Activated naive CD4-positive, alpha-beta T cell treated with anti-CD3 and anti-CD28 coated beads, Interleukin-2, amount 10 ng/mL, durations not matched to agents 7 days and 5 days (primary cell): ENCODE measurements at regions not wholly inside any gene's neighbourhood (a gene's known extent, or its start where the extent isn't known, plus 50 kb on each side); places are given as distances from the start of the nearest gene placed in this dataset.
"Not testable (repeated sequence)": the region's sequence is repeated elsewhere in the genome, so short reads cannot be mapped to it uniquely, and the experiment has no call there.

Experiments
- CTCF ChIA-PET: fragments of 350-600 bp; sonication (Branson Sonifier 250); formaldehyde crosslinking; loops from one replicate; lab custom pipeline; 2021; ENCODE audit warnings: antibody characterized with exemption; lab: Charles Lee
- DNase-seq: peaks from one replicate; pipeline ENCODE4 v3.0.0-alpha.2; 2020
- H3K27ac Mint-ChIP-seq: one replicate; pipeline ENCODE4 v1.8.0; 2021; ENCODE audit warnings: mild to moderate bottlenecking, moderate library complexity, mixed read lengths
- H3K27me3 Mint-ChIP-seq: one replicate; pipeline ENCODE4 v1.8.0; 2021; ENCODE audit warnings: mild to moderate bottlenecking, mixed read lengths
- H3K36me3 Mint-ChIP-seq: one replicate; pipeline ENCODE4 v1.8.0; 2021; ENCODE audit warnings: mixed read lengths
- H3K4me1 Mint-ChIP-seq: one replicate; pipeline ENCODE4 v1.8.0; 2021; ENCODE audit warnings: mixed read lengths
- H3K4me3 Mint-ChIP-seq: one replicate; pipeline ENCODE4 v1.8.0; 2021; ENCODE audit warnings: mild to moderate bottlenecking, moderate library complexity, mixed read lengths
- H3K9me3 Mint-ChIP-seq: one replicate; pipeline ENCODE4 v1.8.0; 2021; ENCODE audit warnings: mixed read lengths

- no peaks in the 10 kb centered on the region for H3K36me3 Mint-ChIP-seq
- H3K27ac Mint-ChIP-seq, result no peak overlapping the region
- H3K27me3 Mint-ChIP-seq, result no peaks in the 10 kb centered on the region
- CTCF ChIA-PET, result no interaction called here
- H3K9me3 Mint-ChIP-seq, result peaks cover 9% of the 10 kb centered on the region
- no peak for DNase-seq
- no peaks in the 10 kb centered on the region for H3K4me1 Mint-ChIP-seq
- H3K4me3 Mint-ChIP-seq, result no peak overlapping the region
Observed at GRCh38 chr6:94751641-94752329, 825.5 kb upstream of the MANEA start.

DNA sequence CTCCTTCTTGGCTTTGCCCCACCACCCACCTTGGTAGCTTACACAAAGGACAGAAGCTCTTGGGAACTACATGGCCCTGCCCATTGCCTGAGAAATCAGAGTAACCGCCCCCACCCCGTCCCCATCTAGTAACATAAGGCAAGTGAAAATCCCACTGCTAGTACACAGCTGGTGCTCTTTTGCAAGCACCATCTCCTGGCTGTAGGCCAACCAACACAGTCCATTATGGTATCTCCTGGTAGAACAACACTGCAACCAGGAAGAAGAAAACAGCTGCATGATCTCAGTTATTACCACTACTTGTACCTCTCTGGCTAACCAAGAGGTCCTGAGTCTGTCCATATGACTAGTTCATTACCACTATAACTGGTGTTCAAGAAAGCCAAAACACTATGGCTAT is 841.1 kb upstream of the MANEA start:
- no peak for DNase-seq
- no peak overlapping the region for H3K27ac Mint-ChIP-seq

GRCh38 chr6:94735270-94735669 is 842.1 kb upstream of the MANEA start:
- H3K36me3 Mint-ChIP-seq, result no peaks in the 10 kb centered on the region
- H3K27ac Mint-ChIP-seq, result no peak overlapping the region
- CTCF ChIA-PET, result no interaction called here
- H3K4me3 Mint-ChIP-seq, result no peak overlapping the region
- H3K4me1 Mint-ChIP-seq, result no peaks in the 10 kb centered on the region
- no peaks in the 10 kb centered on the region for H3K27me3 Mint-ChIP-seq
- DNase-seq, result no peak
- peaks cover 2% of the 10 kb centered on the region for H3K9me3 Mint-ChIP-seq

More for the DNA sequence above, 841.1 kb upstream of the MANEA start:
- CTCF ChIA-PET, result no interaction called here
- H3K27me3 Mint-ChIP-seq, result no peaks in the 10 kb centered on the region
- H3K4me3 Mint-ChIP-seq, result no peak overlapping the region
- H3K4me1 Mint-ChIP-seq, result no peaks in the 10 kb centered on the region
- peaks cover 5% of the 10 kb centered on the region for H3K9me3 Mint-ChIP-seq
- H3K36me3 Mint-ChIP-seq, result no peaks in the 10 kb centered on the region

- CTCF ChIA-PET, result no interaction called here
- peaks cover 5% of the 10 kb centered on the region for H3K9me3 Mint-ChIP-seq
- DNase-seq, result no peak
- no peak overlapping the region for H3K27ac Mint-ChIP-seq
- H3K36me3 Mint-ChIP-seq, result no peaks in the 10 kb centered on the region
- no peaks in the 10 kb centered on the region for H3K4me1 Mint-ChIP-seq
- no peaks in the 10 kb centered on the region for H3K27me3 Mint-ChIP-seq
- H3K4me3 Mint-ChIP-seq, result no peak overlapping the region
Observed at GRCh38 chr6:94734751-94735150, 842.6 kb upstream of the MANEA start.

DNA sequence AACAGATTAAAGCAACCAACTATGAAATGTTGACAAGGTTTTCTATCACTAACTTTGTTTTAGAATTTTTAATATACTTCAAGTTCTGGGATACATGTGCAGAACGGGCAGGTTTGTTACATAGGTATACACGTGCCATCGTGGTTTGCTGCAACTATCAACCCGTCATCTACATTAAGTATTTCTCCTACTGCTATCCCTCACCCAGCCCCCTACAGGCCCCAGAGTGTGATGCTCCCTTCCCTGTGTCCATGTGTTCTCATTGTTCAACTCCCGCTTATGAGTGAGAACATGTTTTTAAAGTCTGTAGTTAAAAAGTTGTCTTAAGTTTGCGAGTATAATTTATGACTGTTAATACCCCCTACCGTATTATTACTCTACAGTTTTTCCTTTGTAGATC is 844.3 kb upstream of the MANEA start:
- Mint-ChIP-seq H3K36me3 (no peaks in the 10 kb centered on the region), H3K4me1 (no peaks in the 10 kb centered on the region), H3K27me3 (no peaks in the 10 kb centered on the region), H3K27ac (no peak overlapping the region), H3K4me3 (no peak overlapping the region), H3K9me3 (peaks cover 8% of the 10 kb centered on the region)
- CTCF ChIA-PET, result no interaction called here
- no peak for DNase-seq

GRCh38 chr6:94727710-94728109 is 849.6 kb upstream of the MANEA start:
- no peak overlapping the region for H3K27ac Mint-ChIP-seq
- H3K4me1 Mint-ChIP-seq, result no peaks in the 10 kb centered on the region
- CTCF ChIA-PET, result no interaction called here
- no peaks in the 10 kb centered on the region for H3K36me3 Mint-ChIP-seq
- H3K27me3 Mint-ChIP-seq, result no peaks in the 10 kb centered on the region
- no peak for DNase-seq
- H3K4me3 Mint-ChIP-seq, result no peak overlapping the region
- peaks cover 18% of the 10 kb centered on the region for H3K9me3 Mint-ChIP-seq

- H3K4me1 Mint-ChIP-seq, result no peaks in the 10 kb centered on the region
- no peaks in the 10 kb centered on the region for H3K27me3 Mint-ChIP-seq
- DNase-seq, result no peak
Observed at GRCh38 chr6:94721459-94721858, 855.9 kb upstream of the MANEA start.

GRCh38 chr6:94713446-94713845 is 863.9 kb upstream of the MANEA start:
- H3K4me3 Mint-ChIP-seq, result no peak overlapping the region
- no peaks in the 10 kb centered on the region for H3K27me3 Mint-ChIP-seq
- H3K27ac Mint-ChIP-seq, result no peak overlapping the region
- no peaks in the 10 kb centered on the region for H3K9me3 Mint-ChIP-seq
- no peaks in the 10 kb centered on the region for H3K36me3 Mint-ChIP-seq
- CTCF ChIA-PET, result no interaction called here
- no peaks in the 10 kb centered on the region for H3K4me1 Mint-ChIP-seq
- no peak for DNase-seq

More at GRCh38 chr6:94721459-94721858, 855.9 kb upstream of the MANEA start:
- no peak overlapping the region for H3K27ac Mint-ChIP-seq
- no peaks in the 10 kb centered on the region for H3K36me3 Mint-ChIP-seq
- H3K9me3 Mint-ChIP-seq, result peaks cover 10% of the 10 kb centered on the region
- H3K4me3 Mint-ChIP-seq, result no peak overlapping the region
- CTCF ChIA-PET, result no interaction called here

DNA sequence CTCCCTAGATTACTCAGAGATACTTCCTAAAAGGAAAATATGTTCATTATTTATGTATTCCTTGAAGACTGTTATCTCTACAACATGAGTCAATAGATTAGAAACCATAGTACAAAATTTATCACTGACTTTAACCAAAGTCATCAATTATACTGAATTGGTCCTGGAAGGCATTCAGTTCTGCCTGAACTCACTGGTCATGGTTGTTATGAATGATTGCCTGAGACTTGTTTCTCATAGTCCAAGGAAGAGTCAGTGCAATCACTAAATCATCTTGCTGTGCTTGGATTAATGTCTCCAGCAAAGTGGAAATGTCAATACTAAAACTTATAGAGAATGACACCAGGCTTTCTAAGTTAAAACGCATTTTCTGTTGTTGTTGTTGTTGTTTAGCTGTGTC is 878.6 kb upstream of the MANEA start:
- no peaks in the 10 kb centered on the region for H3K27me3 Mint-ChIP-seq
- no peaks in the 10 kb centered on the region for H3K36me3 Mint-ChIP-seq
- no peak for DNase-seq
- no peaks in the 10 kb centered on the region for H3K4me1 Mint-ChIP-seq
- H3K4me3 Mint-ChIP-seq, result no peak overlapping the region
- CTCF ChIA-PET, result no interaction called here
- H3K9me3 Mint-ChIP-seq, result peaks cover 3% of the 10 kb centered on the region
- H3K27ac Mint-ChIP-seq, result no peak overlapping the region

DNA sequence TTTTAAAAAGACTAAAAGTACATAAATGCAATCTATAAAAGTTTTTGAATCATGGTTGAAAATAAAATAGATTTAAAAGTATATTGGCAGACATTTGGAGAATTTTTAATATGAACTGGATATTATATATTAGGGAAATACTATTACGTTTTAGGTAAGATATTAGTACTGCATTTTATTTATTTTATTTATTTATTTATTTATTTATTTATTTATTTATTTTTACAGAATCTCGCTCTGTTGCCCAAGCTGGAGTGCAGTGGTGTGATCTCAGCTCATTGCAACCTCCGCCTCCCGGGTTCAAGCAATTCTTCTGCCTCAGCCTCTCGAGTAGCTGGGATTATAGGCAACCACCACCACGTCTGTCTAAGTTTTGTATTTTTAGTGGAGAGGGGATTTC is 890.1 kb upstream of the MANEA start:
- H3K27ac Mint-ChIP-seq, H3K4me1 Mint-ChIP-seq, H3K4me3 Mint-ChIP-seq, DNase-seq, CTCF ChIA-PET, H3K27me3 Mint-ChIP-seq, H3K9me3 Mint-ChIP-seq, H3K36me3 Mint-ChIP-seq: not testable (repeated sequence)

- DNase-seq, result no peak
- Mint-ChIP-seq H3K9me3 (no peaks in the 10 kb centered on the region), H3K36me3 (no peaks in the 10 kb centered on the region), H3K4me3 (no peak overlapping the region), H3K27me3 (no peaks in the 10 kb centered on the region), H3K27ac (no peak overlapping the region), H3K4me1 (no peaks in the 10 kb centered on the region)
- CTCF ChIA-PET, result no interaction called here
Observed at GRCh38 chr6:94683409-94683808, 893.9 kb upstream of the MANEA start.

GRCh38 chr6:94680669-94681212 is 896.6 kb upstream of the MANEA start:
- DNase-seq, result no peak
- Mint-ChIP-seq H3K4me3 (no peak overlapping the region), H3K9me3 (no peaks in the 10 kb centered on the region), H3K36me3 (no peaks in the 10 kb centered on the region), H3K4me1 (no peaks in the 10 kb centered on the region), H3K27ac (no peak overlapping the region), H3K27me3 (no peaks in the 10 kb centered on the region)
- CTCF ChIA-PET, result no interaction called here

DNA sequence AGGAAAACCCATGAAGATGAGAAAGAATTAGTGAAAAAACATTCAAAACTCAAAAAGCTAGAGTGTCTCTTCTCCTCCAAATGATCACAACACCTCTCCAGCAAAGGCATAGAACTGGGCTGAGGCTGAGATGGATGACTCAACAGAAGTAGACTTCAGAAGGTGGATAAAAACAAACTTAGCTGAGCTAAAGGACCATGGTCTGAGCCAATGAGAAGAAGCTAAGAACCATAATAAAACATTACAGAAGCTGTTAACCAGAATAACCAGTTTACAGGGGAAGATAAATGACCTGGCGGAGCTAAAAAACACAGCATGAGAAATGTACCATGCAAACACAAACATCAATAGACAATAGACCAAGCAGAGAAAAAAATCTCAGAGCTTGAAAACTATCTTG is 904.1 kb upstream of the MANEA start:
- Mint-ChIP-seq H3K27ac (no peak overlapping the region), H3K4me1 (no peaks in the 10 kb centered on the region), H3K4me3 (no peak overlapping the region), H3K36me3 (no peaks in the 10 kb centered on the region), H3K9me3 (peaks cover 13% of the 10 kb centered on the region), H3K27me3 (no peaks in the 10 kb centered on the region)
- DNase-seq, result no peak
- CTCF ChIA-PET, result no interaction called here

GRCh38 chr6:94670017-94670416 is 907.3 kb upstream of the MANEA start:
- DNase-seq, result no peak
- Mint-ChIP-seq H3K27ac (no peak overlapping the region), H3K36me3 (no peaks in the 10 kb centered on the region)

GRCh38 chr6:94668876-94669275 is 908.5 kb upstream of the MANEA start:
- H3K27ac Mint-ChIP-seq, result no peak overlapping the region
- CTCF ChIA-PET, result no interaction called here
- no peaks in the 10 kb centered on the region for H3K27me3 Mint-ChIP-seq
- no peak overlapping the region for H3K4me3 Mint-ChIP-seq
- no peaks in the 10 kb centered on the region for H3K4me1 Mint-ChIP-seq
- H3K9me3 Mint-ChIP-seq, result peaks cover 10% of the 10 kb centered on the region
- no peaks in the 10 kb centered on the region for H3K36me3 Mint-ChIP-seq
- no peak for DNase-seq

More at GRCh38 chr6:94670017-94670416, 907.3 kb upstream of the MANEA start:
- H3K4me3 Mint-ChIP-seq, result no peak overlapping the region
- no peaks in the 10 kb centered on the region for H3K4me1 Mint-ChIP-seq
- CTCF ChIA-PET, result no interaction called here
- no peaks in the 10 kb centered on the region for H3K27me3 Mint-ChIP-seq
- peaks cover 13% of the 10 kb centered on the region for H3K9me3 Mint-ChIP-seq
